Brain microvascular endothelial cell (primary cell): ENCODE measurements at regions not wholly inside any gene's neighbourhood (a gene's known extent, or its start where the extent isn't known, plus 50 kb on each side); places are given as distances from the start of the nearest gene placed in this dataset.

ENCODE experiments used
- DNase-seq: peaks from one replicate; pipeline ENCODE4 v3.0.0-alpha.2; 2020
- H3K27ac ChIP-seq: fragments of 250-450 bp; sonication (Bioruptor Pico); 2 replicates; pipeline ENCODE4 v1.5.1; 2020; ENCODE audit warnings: mild to moderate bottlenecking, moderate library complexity
- H3K27me3 ChIP-seq: fragments of 250-450 bp; sonication (Bioruptor Pico); replicated peaks from 2 replicates; pipeline ENCODE4 v1.5.1; 2020; ENCODE audit warnings: mild to moderate bottlenecking
- H3K36me3 ChIP-seq: fragments of 250-450 bp; sonication (Bioruptor Pico); replicated peaks from 2 replicates; pipeline ENCODE4 v1.5.1; 2020; ENCODE audit warnings: mild to moderate bottlenecking
- H3K4me3 ChIP-seq: 2 replicates; pipeline ENCODE4 v1.5.1; 2011; ENCODE audit warnings: low read depth, mild to moderate bottlenecking, control low read depth, low read length, moderate library complexity
- CTCF ChIP-seq: IDR thresholded peaks from 2 replicates; pipeline ENCODE4 v1.5.1; 2011; ENCODE audit warnings: low read depth, mild to moderate bottlenecking, moderate library complexity, low read length, control low read depth, inconsistent platforms; ENCODE audit errors: missing control alignments
- in situ Hi-C: cut with HindIII; loops from 2 replicates; pipeline ENCODE4 v1.10.0; 2017; ENCODE audit warnings: low sequenced_read_pairs, low pct_ligation_motif_present

- in situ Hi-C loops: no loop called here
- no peaks in the 10 kb centered on the region for H3K27me3 ChIP-seq
- no peak for TF ChIP-seq CTCF
- no peaks in the 10 kb centered on the region for H3K36me3 ChIP-seq
- no peak overlapping the region for H3K4me3 ChIP-seq
- DNase-seq: no peak
- no peak overlapping the region for H3K27ac ChIP-seq
Observed at GRCh38 chr2:52512760-52513159, 1254.8 kb upstream of the CHAC2 start.

GRCh38 chr2:52510432-52510831 lies 1257.2 kb upstream of the CHAC2 start:
- H3K27ac ChIP-seq: no peak overlapping the region
- peak; percentile 65 for DNase-seq
- no peak overlapping the region for H3K4me3 ChIP-seq
- no peaks in the 10 kb centered on the region for H3K36me3 ChIP-seq
- TF ChIP-seq CTCF: no peak
- no peaks in the 10 kb centered on the region for H3K27me3 ChIP-seq
- in situ Hi-C loops: no loop called here

- H3K4me3 ChIP-seq: no peak overlapping the region
- H3K36me3 ChIP-seq: no peaks in the 10 kb centered on the region
- TF ChIP-seq CTCF: no peak
- no peaks in the 10 kb centered on the region for H3K27me3 ChIP-seq
- no peak overlapping the region for H3K27ac ChIP-seq
- no peak for DNase-seq
- in situ Hi-C loops: no loop called here
Observed at GRCh38 chr2:52502476-52502860, 1265.1 kb upstream of the CHAC2 start.

GRCh38 chr2:52501715-52502475 lies 1265.7 kb upstream of the CHAC2 start:
- in situ Hi-C loops: no loop called here
- H3K27me3 ChIP-seq: no peaks in the 10 kb centered on the region
- no peaks in the 10 kb centered on the region for H3K36me3 ChIP-seq
- H3K4me3 ChIP-seq: no peak overlapping the region
- no peak for TF ChIP-seq CTCF
- no peak overlapping the region for H3K27ac ChIP-seq
- DNase-seq: no peak

- Histone ChIP-seq H3K4me3 (no peak overlapping the region), H3K27me3 (no peaks in the 10 kb centered on the region), H3K27ac (no peak overlapping the region), H3K36me3 (no peaks in the 10 kb centered on the region)
- no peak for DNase-seq
- in situ Hi-C loops: no loop called here
- no peak for TF ChIP-seq CTCF
Observed at GRCh38 chr2:52500561-52500960, 1267.0 kb upstream of the CHAC2 start.

- no peaks in the 10 kb centered on the region for H3K36me3 ChIP-seq
- no peak overlapping the region for H3K4me3 ChIP-seq
- in situ Hi-C loops: no loop called here
- no peak for DNase-seq
- TF ChIP-seq CTCF: no peak
- no peak overlapping the region for H3K27ac ChIP-seq
- no peaks in the 10 kb centered on the region for H3K27me3 ChIP-seq
Observed at GRCh38 chr2:52498077-52498750, 1269.4 kb upstream of the CHAC2 start.
